ENCODE measurements at regions not wholly inside any gene's neighbourhood (a gene's known extent, or its start where the extent isn't known, plus 50 kb on each side); places are given as distances from the start of the nearest gene placed in this dataset.

DNA sequence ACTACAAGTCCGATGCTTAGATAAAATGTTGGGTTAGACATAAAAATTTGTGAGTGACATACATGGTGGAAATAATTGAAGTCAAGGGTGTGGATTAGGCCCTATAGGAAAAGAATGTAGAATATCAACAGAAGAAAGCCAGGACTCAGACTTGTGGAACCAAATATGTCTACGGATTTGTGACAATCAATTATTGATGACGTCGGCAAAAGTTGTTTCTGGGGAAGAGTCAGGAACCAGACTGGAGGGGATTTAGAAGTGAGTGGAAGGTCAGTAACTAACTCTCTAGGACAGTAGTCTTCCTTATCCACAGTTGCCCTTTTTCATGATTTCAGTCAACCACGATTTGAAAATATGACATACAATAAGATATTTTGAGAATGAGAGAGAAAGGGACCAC, 130.9 kb upstream of the TANK start:
- CTCF ChIA-PET, result no interaction called here
- POLR2A ChIA-PET, result no interaction called here
- no peak for ATAC-seq
- no peaks in the 10 kb centered on the region for H3K9me3 Mint-ChIP-seq
- DNase-seq (ENCODE audit: low spot score), result no peak
- no peak overlapping the region for H3K4me3 Mint-ChIP-seq
- no peak overlapping the region for H3K27ac Mint-ChIP-seq
- TF ChIP-seq GTF2I (CRISPR knock-in tag; conservative IDR thresholded peaks at IDR 0.05) (no peak), FOXK1 (CRISPR knock-in tag; IDR thresholded peaks at IDR 0.05) (no peak), GABPB1 (CRISPR knock-in tag; IDR thresholded peaks at IDR 0.05) (no peak), SMAD3 (CRISPR knock-in tag; IDR thresholded peaks at IDR 0.05; ENCODE audit: borderline replicate concordance) (no peak), RORB (CRISPR knock-in tag; IDR thresholded peaks at IDR 0.05) (no peak), ZNF121 (CRISPR knock-in tag; IDR thresholded peaks at IDR 0.05) (no peak), NFATC4 (CRISPR knock-in tag; IDR thresholded peaks at IDR 0.05) (no peak), ZNF416 (CRISPR knock-in tag; IDR thresholded peaks at IDR 0.05) (no peak), USF2 (CRISPR knock-in tag; IDR thresholded peaks at IDR 0.05) (no peak), ERG (CRISPR knock-in tag; IDR thresholded peaks at IDR 0.05) (no peak), FOXP4 (CRISPR knock-in tag; IDR thresholded peaks at IDR 0.05) (no peak), TP53 (CRISPR knock-in tag; IDR thresholded peaks at IDR 0.05) (no peak)
- TF ChIP-seq, protein P1, sequence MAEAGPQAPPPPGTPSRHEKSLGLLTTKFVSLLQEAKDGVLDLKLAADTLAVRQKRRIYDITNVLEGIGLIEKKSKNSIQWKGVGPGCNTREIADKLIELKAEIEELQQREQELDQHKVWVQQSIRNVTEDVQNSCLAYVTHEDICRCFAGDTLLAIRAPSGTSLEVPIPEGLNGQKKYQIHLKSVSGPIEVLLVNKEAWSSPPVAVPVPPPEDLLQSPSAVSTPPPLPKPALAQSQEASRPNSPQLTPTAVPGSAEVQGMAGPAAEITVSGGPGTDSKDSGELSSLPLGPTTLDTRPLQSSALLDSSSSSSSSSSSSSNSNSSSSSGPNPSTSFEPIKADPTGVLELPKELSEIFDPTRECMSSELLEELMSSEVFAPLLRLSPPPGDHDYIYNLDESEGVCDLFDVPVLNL (CRISPR knock-in tag; IDR thresholded peaks at IDR 0.05; ENCODE audit: borderline replicate concordance, low read depth), result no peak
- no peaks in the 10 kb centered on the region for H3K27me3 Mint-ChIP-seq (ENCODE audit: low read depth)
- no peaks in the 10 kb centered on the region for H3K36me3 Mint-ChIP-seq
- H3K4me1 Mint-ChIP-seq, result no peaks in the 10 kb centered on the region

- Mint-ChIP-seq H3K27me3 (ENCODE audit: low read depth) (no peaks in the 10 kb centered on the region), H3K9me3 (peaks cover 5% of the 10 kb centered on the region), H3K36me3 (no peaks in the 10 kb centered on the region; the same call in 1 of the 2 replicates), H3K4me1 (no peaks in the 10 kb centered on the region), H3K4me3 (no peak overlapping the region), H3K27ac (no peak overlapping the region)
- ChIA-PET CTCF (no interaction called here), POLR2A (no interaction called here)
- DNase-seq (ENCODE audit: low spot score) (no peak), ATAC-seq (no peak)
- TF ChIP-seq AFF4 (CRISPR knock-in tag; IDR thresholded peaks at IDR 0.05; ENCODE audit: borderline replicate concordance) (no peak), FOXP1 (CRISPR knock-in tag; IDR thresholded peaks at IDR 0.05; ENCODE audit: borderline replicate concordance) (no peak), SMAD3 (CRISPR knock-in tag; IDR thresholded peaks at IDR 0.05; ENCODE audit: borderline replicate concordance) (no peak), ZNF232 (CRISPR knock-in tag; IDR thresholded peaks at IDR 0.05) (no peak), HMGXB4 (CRISPR knock-in tag; IDR thresholded peaks at IDR 0.05) (no peak), NFE2L1 (CRISPR knock-in tag; IDR thresholded peaks at IDR 0.05) (no peak), ZNF671 (CRISPR knock-in tag; IDR thresholded peaks at IDR 0.05) (no peak), GABPB1 (CRISPR knock-in tag; IDR thresholded peaks at IDR 0.05) (no peak), ZNF121 (CRISPR knock-in tag; IDR thresholded peaks at IDR 0.05) (no peak)
- TF ChIP-seq, protein P2, sequence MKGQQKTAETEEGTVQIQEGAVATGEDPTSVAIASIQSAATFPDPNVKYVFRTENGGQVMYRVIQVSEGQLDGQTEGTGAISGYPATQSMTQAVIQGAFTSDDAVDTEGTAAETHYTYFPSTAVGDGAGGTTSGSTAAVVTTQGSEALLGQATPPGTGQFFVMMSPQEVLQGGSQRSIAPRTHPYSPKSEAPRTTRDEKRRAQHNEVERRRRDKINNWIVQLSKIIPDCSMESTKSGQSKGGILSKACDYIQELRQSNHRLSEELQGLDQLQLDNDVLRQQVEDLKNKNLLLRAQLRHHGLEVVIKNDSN (CRISPR knock-in tag; IDR thresholded peaks at IDR 0.05), result no peak
- TF ChIP-seq, protein P3, sequence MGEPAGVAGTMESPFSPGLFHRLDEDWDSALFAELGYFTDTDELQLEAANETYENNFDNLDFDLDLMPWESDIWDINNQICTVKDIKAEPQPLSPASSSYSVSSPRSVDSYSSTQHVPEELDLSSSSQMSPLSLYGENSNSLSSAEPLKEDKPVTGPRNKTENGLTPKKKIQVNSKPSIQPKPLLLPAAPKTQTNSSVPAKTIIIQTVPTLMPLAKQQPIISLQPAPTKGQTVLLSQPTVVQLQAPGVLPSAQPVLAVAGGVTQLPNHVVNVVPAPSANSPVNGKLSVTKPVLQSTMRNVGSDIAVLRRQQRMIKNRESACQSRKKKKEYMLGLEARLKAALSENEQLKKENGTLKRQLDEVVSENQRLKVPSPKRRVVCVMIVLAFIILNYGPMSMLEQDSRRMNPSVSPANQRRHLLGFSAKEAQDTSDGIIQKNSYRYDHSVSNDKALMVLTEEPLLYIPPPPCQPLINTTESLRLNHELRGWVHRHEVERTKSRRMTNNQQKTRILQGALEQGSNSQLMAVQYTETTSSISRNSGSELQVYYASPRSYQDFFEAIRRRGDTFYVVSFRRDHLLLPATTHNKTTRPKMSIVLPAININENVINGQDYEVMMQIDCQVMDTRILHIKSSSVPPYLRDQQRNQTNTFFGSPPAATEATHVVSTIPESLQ (CRISPR knock-in tag; IDR thresholded peaks at IDR 0.05), result no peak
These were observed 129.8 kb upstream of the TANK start for GRCh38 chr2:161030260-161031063.
